ENCODE measurements at regions not wholly inside any gene's neighbourhood (a gene's known extent, or its start where the extent isn't known, plus 50 kb on each side); places are given as distances from the start of the nearest gene placed in this dataset.

GRCh38 chr1:106972074-106972473 is 84.4 kb upstream of the PRMT6 start:
- TF ChIP-seq EZH2phosphoT487 (IDR thresholded peaks at IDR 0.05; ENCODE audit: borderline replicate concordance, low read depth, low read length) (no peak), CTCF (conservative IDR thresholded peaks at IDR 0.05; ENCODE audit: low read length) (no peak)

Data from OCI-LY7 (cell line).